MM.1S (cell line): ENCODE measurements at regions not wholly inside any gene's neighbourhood (a gene's known extent, or its start where the extent isn't known, plus 50 kb on each side); places are given as distances from the start of the nearest gene placed in this dataset.

Experiments
- DNase-seq: peaks from one replicate; pipeline ENCODE4 v3.0.0-alpha.2; 2015
- H2AFZ ChIP-seq: fragments of 300-600 bp; sonication (generic); 2 replicates; pipeline ENCODE4 v1.6.0; 2016; ENCODE audit warnings: antibody characterized with exemption, low read length
- H3F3A ChIP-seq: fragments of 300-600 bp; sonication (generic); 2 replicates; pipeline ENCODE4 v1.6.1; 2016; ENCODE audit warnings: mild to moderate bottlenecking, antibody characterized with exemption, low read length, moderate library complexity, mixed read lengths; ENCODE audit not compliant: insufficient read depth
- H3K27ac ChIP-seq: fragments of 300-600 bp; sonication (generic); 2 replicates; pipeline ENCODE4 v1.5.1; 2016; ENCODE audit warnings: mild to moderate bottlenecking, low read length
- H3K27me3 ChIP-seq: fragments of 300-600 bp; sonication (generic); replicated peaks from 2 replicates; pipeline ENCODE4 v1.6.0; 2016; ENCODE audit warnings: low read length; ENCODE audit not compliant: insufficient read depth
- H3K36me3 ChIP-seq: fragments of 300-600 bp; sonication (generic); replicated peaks from 2 replicates; pipeline ENCODE4 v1.6.1; 2016; ENCODE audit warnings: mild to moderate bottlenecking, low read length, mixed read lengths; ENCODE audit not compliant: insufficient read depth
- H3K4me1 ChIP-seq: fragments of 300-600 bp; sonication (generic); 2 replicates; pipeline ENCODE4 v1.6.1; 2016; ENCODE audit warnings: low read length, mixed read lengths
- H3K4me2 ChIP-seq: fragments of 300-600 bp; sonication (generic); 2 replicates; pipeline ENCODE4 v1.6.0; 2016; ENCODE audit warnings: low read depth, low read length
- H3K4me3 ChIP-seq: fragments of 300-600 bp; sonication (generic); 2 replicates; pipeline ENCODE4 v1.5.1; 2016; ENCODE audit warnings: low read length, mixed read lengths
- H3K79me2 ChIP-seq: fragments of 300-600 bp; sonication (generic); 2 replicates; pipeline ENCODE4 v1.6.1; 2016; ENCODE audit warnings: mixed run types, low read length, mixed read lengths
- H3K9ac ChIP-seq: fragments of 300-600 bp; sonication (generic); 2 replicates; pipeline ENCODE4 v1.6.1; 2016; ENCODE audit warnings: low read length, mixed read lengths
- H3K9me2 ChIP-seq: fragments of 300-600 bp; sonication (generic); replicated peaks from 2 replicates; pipeline ENCODE4 v1.6.1; 2016; ENCODE audit warnings: mild to moderate bottlenecking, low read length, mixed read lengths; ENCODE audit not compliant: insufficient read depth
- H3K9me3 ChIP-seq: fragments of 300-600 bp; sonication (generic); replicated peaks from 2 replicates; pipeline ENCODE4 v1.6.1; 2016; ENCODE audit warnings: mild to moderate bottlenecking, low read length, mixed read lengths; ENCODE audit not compliant: insufficient read depth
- H4K20me1 ChIP-seq: fragments of 300-600 bp; sonication (generic); 2 replicates; pipeline ENCODE4 v1.6.1; 2016; ENCODE audit warnings: mild to moderate bottlenecking, low read length, moderate library complexity, mixed read lengths; ENCODE audit not compliant: insufficient read depth
- CTCF ChIP-seq: fragments of 300-600 bp; sonication (generic); IDR thresholded peaks from 2 replicates; pipeline ENCODE4 v1.5.1; 2016; ENCODE audit warnings: antibody characterized with exemption, low read length, mixed read lengths
- EZH2 ChIP-seq: fragments of 300-600 bp; sonication (generic); optimal IDR thresholded peaks from 2 replicates; pipeline ENCODE3; 2017; ENCODE audit warnings: low read depth, mild to moderate bottlenecking, antibody characterized with exemption, low read length, mixed read lengths
- EZH2phosphoT487 ChIP-seq: fragments of 300-600 bp; sonication (generic); IDR thresholded peaks from 2 replicates; pipeline ENCODE4 v1.6.1; 2018; ENCODE audit warnings: antibody characterized with exemption, low read length

DNA sequence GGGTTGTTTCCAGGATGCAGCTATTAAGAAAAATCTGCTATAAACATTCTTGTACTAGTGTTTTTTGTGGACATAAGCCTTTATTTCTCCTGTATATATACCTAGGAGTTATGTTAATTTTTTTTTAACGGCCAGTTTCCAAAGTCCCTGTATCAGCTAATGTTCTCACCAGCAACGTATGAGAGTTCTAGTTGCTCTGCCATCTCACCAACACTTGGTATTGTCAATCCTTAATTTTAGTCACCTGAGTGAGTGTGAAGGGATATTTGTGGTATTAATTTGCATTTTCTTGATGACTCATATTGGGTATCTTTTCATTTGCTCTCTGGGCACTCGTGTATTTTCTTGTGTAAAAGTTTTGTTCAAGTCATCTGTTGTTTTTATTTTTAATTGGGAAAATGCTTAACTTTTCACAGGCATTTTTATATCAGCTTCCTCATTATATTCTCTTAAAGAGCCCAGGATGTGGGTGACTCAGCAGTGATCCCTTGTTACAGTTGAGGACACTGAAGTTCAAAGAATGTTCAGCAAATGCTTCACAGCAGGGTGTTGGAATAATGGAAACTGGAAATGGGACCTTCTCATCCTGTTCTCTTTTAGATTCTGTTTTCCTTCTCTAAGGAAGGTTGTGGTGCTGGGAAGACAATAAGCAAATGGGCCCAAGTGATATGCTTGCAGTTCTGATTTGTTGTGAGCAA, 176.3 kb upstream of the PRNP start:
- Histone ChIP-seq H3K27ac (no peak overlapping the region), H3K4me1 (no peaks in the 10 kb centered on the region), H3K9me3 (no peaks in the 10 kb centered on the region), H3K4me2 (no peak overlapping the region), H3K9me2 (no peaks in the 10 kb centered on the region), H3K4me3 (no peak overlapping the region), H4K20me1 (no peaks in the 10 kb centered on the region), H3K27me3 (no peaks in the 10 kb centered on the region), H3F3A (no peaks in the 10 kb centered on the region), H3K36me3 (no peaks in the 10 kb centered on the region), H3K79me2 (no peaks in the 10 kb centered on the region), H2AFZ (no peak overlapping the region), H3K9ac (no peak overlapping the region)
- TF ChIP-seq CTCF (no peak), EZH2phosphoT487 (no peak), EZH2 (no peak)
- DNase-seq: no peak

- Histone ChIP-seq H3K79me2 (no peaks in the 10 kb centered on the region), H3K4me1 (no peaks in the 10 kb centered on the region), H3K9me3 (no peaks in the 10 kb centered on the region), H3K4me3 (no peak overlapping the region), H3K36me3 (no peaks in the 10 kb centered on the region), H3K4me2 (no peak overlapping the region), H3K9me2 (no peaks in the 10 kb centered on the region), H2AFZ (no peak overlapping the region), H3K27me3 (no peaks in the 10 kb centered on the region), H3K27ac (no peak overlapping the region), H4K20me1 (no peaks in the 10 kb centered on the region), H3K9ac (no peak overlapping the region), H3F3A (no peaks in the 10 kb centered on the region)
- TF ChIP-seq EZH2: no peak
- no peak for TF ChIP-seq CTCF
- no peak for DNase-seq
These were observed 177.5 kb upstream of the PRNP start for GRCh38 chr20:4508773-4509172.

DNA sequence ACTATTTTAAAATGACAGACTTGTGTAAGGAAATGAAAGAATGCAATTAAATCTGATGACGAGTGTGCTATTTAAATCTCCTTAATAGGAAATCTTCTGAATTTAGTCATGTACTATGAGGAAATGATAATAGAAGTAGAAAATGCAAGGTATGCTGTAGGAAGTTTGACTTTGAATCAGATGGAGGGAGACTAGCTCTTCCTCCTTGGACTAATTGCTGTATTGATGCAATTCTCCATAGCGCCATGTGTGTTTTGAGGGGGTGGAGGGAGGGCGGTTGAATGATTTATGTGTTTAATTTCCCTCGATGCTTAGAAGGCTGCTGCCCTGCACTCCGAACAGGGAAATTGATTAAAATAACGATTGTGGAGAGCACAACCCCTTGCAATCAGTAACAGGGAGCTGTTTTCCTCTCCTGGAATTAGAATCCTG, 179.0 kb upstream of the PRNP start:
- H3K4me2 ChIP-seq: no peak overlapping the region
- no peaks in the 10 kb centered on the region for H3K79me2 ChIP-seq
- H3K27me3 ChIP-seq: no peaks in the 10 kb centered on the region
- no peak for TF ChIP-seq EZH2
- no peak for TF ChIP-seq EZH2phosphoT487
- no peak for TF ChIP-seq CTCF
- DNase-seq: no peak
- H3K36me3 ChIP-seq: no peaks in the 10 kb centered on the region
- H3K9ac ChIP-seq: no peak overlapping the region
- no peaks in the 10 kb centered on the region for H3F3A ChIP-seq
- H3K9me2 ChIP-seq: no peaks in the 10 kb centered on the region
- no peak overlapping the region for H3K27ac ChIP-seq
- no peaks in the 10 kb centered on the region for H3K4me1 ChIP-seq
- no peaks in the 10 kb centered on the region for H4K20me1 ChIP-seq
- H3K4me3 ChIP-seq: no peak overlapping the region
- H2AFZ ChIP-seq: no peak overlapping the region
- H3K9me3 ChIP-seq: no peaks in the 10 kb centered on the region
